GM18861 (cell line): ENCODE measurements at regions not wholly inside any gene's neighbourhood (a gene's known extent, or its start where the extent isn't known, plus 50 kb on each side); places are given as distances from the start of the nearest gene placed in this dataset.
"Not testable (repeated sequence)": the region's sequence is repeated elsewhere in the genome, so short reads cannot be mapped to it uniquely, and the experiment has no call there.

ENCODE experiments used
- ATAC-seq: cut with Tn5 transposase; IDR thresholded peaks from one replicate; pipeline ENCODE4 v1.9.1; 2021; ENCODE audit not compliant: unreplicated experiment

GRCh38 chr13:67408798-67409197, 178.7 kb upstream of the PCDH9 start:
- ATAC-seq: no peak

DNA sequence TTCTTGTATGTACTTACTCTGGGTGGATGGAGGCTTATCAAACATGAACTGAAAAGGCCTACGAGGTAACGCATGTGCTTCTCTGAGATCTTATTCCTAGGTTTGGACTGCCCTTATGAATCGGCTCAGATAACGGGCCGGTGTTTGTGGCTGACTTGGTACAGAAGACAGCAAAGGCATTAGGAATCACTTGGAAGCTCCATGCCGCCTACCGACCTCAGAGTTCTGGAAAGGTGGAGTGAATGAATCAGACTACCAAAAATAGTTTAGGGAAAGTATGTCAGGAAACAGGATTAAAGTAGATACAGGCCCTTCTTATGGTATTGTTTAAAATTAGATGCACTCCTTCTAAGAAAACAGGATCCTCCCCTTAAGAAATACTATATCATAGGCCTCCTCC, 172.4 kb upstream of the PCDH9 start:
- no peak for ATAC-seq

- no peak for ATAC-seq
Observed at GRCh38 chr13:67395577-67395976, 165.4 kb upstream of the PCDH9 start.

DNA sequence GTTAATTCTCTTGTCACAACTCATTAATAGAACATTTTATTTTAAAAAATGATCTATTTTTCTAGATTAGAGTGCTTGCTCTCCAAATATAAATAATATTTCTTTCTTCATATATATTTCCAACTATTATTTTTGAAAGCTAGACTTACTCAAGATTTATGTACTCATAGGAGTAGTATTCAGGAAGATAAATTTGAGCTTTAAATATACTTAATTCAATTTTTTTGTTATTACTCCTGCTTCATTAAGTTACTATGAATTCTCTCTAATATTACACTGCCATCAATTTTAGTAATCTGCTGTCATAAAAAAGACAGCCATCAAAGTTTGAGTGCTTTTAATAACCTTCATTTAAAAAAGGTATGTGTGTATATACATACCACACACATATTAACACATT, 161.9 kb upstream of the PCDH9 start:
- no peak for ATAC-seq

GRCh38 chr13:67390462-67391086, 160.4 kb upstream of the PCDH9 start:
- no peak for ATAC-seq

DNA sequence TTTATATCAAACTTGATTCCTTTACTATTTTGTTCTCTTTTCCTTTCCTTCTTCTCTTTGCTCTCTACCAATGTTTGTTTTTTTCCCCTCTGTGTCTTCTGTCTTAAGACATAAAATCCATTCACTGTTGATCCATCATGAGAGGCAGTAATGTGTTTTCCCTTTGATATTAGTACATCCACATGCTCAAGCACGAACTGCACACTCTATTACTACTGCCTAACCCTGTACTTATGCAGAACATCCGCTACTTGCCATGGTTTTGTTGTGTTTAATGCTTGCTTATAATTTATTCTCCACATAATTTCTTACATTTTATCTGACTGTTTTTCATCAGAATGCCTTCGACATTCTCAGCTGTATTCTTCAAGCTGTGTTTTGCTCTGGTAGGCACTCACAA, 159.0 kb upstream of the PCDH9 start:
- no peak for ATAC-seq

DNA sequence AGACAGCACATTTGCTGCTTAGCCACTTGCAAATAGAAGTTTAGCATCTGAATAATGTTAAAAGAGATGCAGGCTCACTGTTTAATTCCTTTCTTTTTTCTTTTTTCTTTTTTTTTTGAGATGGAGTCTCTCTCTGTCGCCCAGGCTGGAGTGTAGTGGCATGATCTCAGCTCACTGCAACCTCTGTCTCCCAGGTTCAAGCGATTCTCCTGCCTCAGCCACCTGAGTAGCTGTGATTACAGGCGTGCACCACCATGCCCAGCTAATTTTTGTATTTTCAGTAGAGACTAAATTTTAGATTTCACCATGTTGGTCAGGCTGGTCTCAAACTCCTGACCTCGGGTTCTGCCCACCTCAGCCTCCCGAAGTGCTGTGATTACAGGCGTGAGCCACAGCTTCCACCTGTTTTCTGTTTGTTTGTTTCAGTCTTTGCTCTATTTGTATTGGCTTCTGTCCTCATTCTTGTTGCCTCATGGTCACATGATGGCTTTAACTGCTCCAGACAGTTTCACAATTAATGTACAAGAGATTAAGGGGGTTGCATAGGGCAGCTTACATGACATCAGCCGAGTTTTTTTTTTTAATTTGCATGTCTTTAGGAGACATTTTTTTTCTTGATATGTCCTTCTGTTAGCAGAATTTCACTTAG, 153.1 kb upstream of the PCDH9 start:
- ATAC-seq: not testable (repeated sequence)

DNA sequence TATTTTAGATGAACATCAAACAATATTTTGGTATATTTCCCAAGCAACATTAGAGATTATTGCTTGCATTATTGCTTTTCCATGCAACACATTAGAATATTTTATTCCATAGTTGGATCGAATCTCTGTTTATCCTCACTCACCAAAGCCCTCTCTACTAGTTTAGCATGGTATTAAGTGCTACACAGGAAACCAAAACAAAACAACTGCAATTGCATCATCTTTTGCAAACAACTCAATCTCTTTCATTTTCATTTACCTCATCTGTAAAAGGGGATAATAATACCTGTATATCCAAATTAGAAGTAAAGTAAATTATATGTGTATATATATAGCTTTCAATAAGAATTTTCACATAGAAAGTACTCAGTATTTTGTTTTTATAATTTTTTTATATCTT, 147.8 kb upstream of the PCDH9 start:
- no peak for ATAC-seq

- no peak for ATAC-seq
Observed at GRCh38 chr13:67374391-67374790, 144.3 kb upstream of the PCDH9 start.

- ATAC-seq: no peak
Observed at GRCh38 chr13:67372868-67373464, 142.8 kb upstream of the PCDH9 start.

DNA sequence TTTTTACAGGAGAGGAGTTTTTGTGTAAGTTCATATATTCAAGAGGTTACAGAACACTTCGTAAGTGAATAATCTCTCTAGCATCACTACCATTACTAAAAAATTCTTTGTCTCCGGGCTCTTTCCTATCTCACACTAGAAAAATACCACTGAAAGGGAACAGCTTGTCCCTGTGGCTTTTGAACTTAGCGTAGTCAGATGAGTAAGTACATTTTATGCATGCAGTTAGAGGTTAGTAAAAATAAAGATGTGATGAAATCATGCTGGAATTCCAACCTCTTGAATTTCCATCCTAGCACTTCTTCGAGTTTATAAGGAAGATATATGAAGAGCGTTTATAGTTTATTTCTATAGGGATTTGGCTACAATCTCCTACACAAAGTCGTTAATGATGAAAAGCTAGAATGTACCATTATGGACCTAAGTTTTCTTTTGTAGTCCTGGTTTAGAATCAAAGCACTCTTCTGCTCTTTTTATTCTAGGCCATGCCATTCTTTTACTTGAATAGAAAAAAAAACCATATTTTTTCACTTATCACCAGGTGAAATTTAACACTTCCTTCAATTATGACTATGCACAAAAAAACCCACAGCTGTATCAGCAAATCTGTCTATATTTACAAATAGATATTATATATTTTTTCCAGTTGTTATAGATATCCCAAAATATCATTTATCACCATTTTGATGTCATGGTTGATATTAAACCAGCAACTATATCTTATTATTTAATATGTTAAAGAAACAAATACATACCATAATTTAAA, 139.9 kb upstream of the PCDH9 start:
- ATAC-seq: no peak

DNA sequence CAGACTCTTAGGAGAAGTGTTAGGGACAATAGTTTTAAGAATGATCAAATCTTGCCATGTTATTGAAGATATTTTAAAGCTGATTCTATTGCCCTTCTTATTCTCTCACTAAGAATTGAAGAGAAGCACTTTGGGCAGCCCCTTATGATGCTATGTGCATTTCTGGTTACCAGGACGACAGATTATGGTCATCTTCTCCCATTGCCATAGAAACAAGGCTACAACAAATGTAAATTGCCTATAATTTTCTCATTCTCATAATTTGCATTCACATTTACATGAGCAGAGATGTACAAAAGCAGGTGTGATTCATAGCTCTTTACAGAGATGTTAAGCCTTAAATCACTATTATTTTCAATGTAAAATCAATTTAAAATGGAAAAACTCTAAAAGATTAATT, 137.3 kb upstream of the PCDH9 start:
- no peak for ATAC-seq

GRCh38 chr13:67366533-67366932, 136.4 kb upstream of the PCDH9 start:
- ATAC-seq: no peak

- no peak for ATAC-seq
Observed at GRCh38 chr13:67355812-67356476, 125.8 kb upstream of the PCDH9 start.

DNA sequence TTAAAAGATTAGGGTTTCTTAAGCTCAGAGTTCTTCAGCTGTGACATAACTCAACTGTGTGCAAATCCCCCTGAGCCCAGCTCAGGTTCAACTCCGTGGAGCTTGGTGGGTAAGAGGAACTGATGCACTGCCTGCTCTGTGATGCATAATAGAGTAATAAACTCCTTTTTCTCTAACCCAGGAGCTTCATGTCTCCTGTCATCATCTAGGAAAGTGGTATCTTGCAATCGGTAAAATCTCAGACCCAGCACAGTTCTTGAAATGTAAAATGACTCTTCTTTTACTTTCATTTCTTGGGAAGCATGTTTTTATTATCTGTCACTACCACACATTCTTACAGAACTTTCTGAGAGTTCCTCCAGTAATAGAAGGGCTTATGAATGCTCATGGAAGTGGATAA, 123.8 kb upstream of the PCDH9 start:
- ATAC-seq: no peak

- no peak for ATAC-seq
Observed at GRCh38 chr13:67353031-67353430, 122.9 kb upstream of the PCDH9 start.

DNA sequence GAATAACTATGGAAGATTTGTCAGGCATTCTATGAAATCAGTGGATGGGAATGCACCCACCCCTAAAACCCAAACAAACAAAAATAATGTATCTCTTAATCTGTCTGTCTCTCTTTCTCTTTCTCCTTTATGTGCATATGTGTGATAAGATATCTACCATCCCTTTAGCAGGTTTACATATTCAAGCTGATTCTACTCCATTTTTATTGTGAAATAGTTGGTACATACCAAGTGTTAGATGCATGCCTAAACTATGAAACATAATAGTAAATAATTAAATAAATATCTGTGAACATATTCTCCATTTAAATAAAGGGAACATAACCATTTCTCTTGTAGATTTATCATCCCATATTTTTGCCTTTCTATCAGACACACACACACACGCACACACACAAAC, 121.8 kb upstream of the PCDH9 start:
- no peak for ATAC-seq

DNA sequence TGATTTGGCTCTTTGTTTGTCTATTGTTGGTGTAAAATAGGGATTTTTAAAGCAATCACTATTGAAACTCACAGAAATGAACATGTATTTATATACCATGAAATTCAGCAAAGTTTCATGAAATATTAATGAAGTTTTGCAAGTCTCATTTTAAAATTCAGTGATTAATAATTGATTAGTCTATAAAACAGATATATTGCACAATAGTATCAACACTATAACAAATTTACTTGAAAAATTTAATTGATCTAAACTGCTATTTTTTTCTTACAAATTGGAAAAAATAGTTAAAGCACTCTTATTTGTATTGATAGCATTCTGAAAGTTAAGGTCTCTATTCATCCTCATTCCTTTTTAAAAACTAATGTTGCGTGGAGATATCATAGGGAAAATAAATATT, 121.0 kb upstream of the PCDH9 start:
- no peak for ATAC-seq

DNA sequence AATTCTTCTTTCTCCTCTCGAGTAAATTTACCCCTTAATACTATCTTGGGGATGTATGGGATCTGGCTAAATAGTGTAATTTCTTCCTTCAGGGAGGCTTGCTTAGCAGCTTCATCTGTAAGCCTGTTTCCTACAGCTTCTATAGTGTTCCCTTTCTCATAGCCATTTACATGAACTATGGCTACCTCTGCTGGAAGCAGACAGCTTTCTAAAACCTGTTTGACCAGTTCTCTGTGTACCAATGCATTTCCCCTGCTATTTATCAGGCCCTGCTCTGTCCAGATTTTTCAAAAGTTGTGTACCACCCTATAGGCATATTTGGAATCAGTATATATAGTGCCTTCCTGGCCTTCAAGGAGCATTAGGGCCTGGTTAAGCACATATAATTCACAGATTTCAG, 113.6 kb upstream of the PCDH9 start:
- ATAC-seq: no peak

- ATAC-seq: no peak
Observed at GRCh38 chr13:67341406-67341805, 111.3 kb upstream of the PCDH9 start.

GRCh38 chr13:67330149-67330548, 100.0 kb upstream of the PCDH9 start:
- ATAC-seq: no peak
